Nephron progenitor cell (in vitro differentiated cells): ENCODE measurements at regions not wholly inside any gene's neighbourhood (a gene's known extent, or its start where the extent isn't known, plus 50 kb on each side); places are given as distances from the start of the nearest gene placed in this dataset.

Experiments used
- DNase-seq: peaks from one replicate; pipeline ENCODE4 v3.0.0; 2021
- H3K27ac Mint-ChIP-seq: 2 replicates; pipeline ENCODE4 v1.8.0; 2021; ENCODE audit warnings: mild to moderate bottlenecking, moderate library complexity, mixed read lengths
- H3K27me3 Mint-ChIP-seq: 2 replicates; pipeline ENCODE4 v1.8.0; 2021; ENCODE audit warnings: mild to moderate bottlenecking, low read depth, mixed read lengths; ENCODE audit not compliant: poor library complexity
- H3K36me3 Mint-ChIP-seq: 2 replicates; pipeline ENCODE4 v1.8.0; 2021; ENCODE audit warnings: low read depth, mixed read lengths
- H3K4me1 Mint-ChIP-seq: 2 replicates; pipeline ENCODE4 v1.8.0; 2021; ENCODE audit warnings: mixed read lengths
- H3K4me3 Mint-ChIP-seq: 2 replicates; pipeline ENCODE4 v1.8.0; 2021; ENCODE audit warnings: mild to moderate bottlenecking, moderate library complexity, mixed read lengths
- H3K9me3 Mint-ChIP-seq: 2 replicates; pipeline ENCODE4 v1.8.0; 2021; ENCODE audit warnings: mild to moderate bottlenecking, moderate library complexity, mixed read lengths
- TF ChIP-seq, protein P1 (sequence below): fragments of 200-600 bp; sonication (generic); IDR thresholded peaks from 2 replicates; pipeline ENCODE4 v1.5.0; 2021; ENCODE audit warnings: antibody characterized with exemption

DNA sequence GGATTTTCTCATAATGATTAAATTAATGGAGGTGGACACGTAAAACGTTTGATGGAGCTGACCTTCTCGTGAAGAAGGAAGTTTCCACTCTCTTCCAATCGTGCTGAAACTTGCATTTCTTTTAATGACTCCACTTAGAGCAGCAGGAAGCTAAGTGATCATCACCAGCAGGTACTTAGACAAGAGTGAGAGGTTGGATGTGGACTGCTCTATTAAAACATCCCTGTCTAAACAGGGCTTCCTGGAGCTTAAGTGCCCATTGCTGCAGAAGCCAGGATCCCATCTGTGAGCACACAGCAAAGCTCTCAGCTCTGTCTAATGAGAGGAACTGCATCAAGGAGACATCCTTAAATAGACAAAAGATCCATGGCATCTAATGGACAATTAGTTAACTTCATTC, 1539.5 kb upstream of the CELF4 start:
- Mint-ChIP-seq H3K27me3 (no peaks in the 10 kb centered on the region), H3K4me1 (no peaks in the 10 kb centered on the region), H3K9me3 (no peaks in the 10 kb centered on the region), H3K36me3 (no peaks in the 10 kb centered on the region), H3K27ac (no peak overlapping the region), H3K4me3 (no peak overlapping the region)
- no peak for DNase-seq
- TF ChIP-seq, protein P1, sequence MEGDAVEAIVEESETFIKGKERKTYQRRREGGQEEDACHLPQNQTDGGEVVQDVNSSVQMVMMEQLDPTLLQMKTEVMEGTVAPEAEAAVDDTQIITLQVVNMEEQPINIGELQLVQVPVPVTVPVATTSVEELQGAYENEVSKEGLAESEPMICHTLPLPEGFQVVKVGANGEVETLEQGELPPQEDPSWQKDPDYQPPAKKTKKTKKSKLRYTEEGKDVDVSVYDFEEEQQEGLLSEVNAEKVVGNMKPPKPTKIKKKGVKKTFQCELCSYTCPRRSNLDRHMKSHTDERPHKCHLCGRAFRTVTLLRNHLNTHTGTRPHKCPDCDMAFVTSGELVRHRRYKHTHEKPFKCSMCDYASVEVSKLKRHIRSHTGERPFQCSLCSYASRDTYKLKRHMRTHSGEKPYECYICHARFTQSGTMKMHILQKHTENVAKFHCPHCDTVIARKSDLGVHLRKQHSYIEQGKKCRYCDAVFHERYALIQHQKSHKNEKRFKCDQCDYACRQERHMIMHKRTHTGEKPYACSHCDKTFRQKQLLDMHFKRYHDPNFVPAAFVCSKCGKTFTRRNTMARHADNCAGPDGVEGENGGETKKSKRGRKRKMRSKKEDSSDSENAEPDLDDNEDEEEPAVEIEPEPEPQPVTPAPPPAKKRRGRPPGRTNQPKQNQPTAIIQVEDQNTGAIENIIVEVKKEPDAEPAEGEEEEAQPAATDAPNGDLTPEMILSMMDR, result no peak

DNA sequence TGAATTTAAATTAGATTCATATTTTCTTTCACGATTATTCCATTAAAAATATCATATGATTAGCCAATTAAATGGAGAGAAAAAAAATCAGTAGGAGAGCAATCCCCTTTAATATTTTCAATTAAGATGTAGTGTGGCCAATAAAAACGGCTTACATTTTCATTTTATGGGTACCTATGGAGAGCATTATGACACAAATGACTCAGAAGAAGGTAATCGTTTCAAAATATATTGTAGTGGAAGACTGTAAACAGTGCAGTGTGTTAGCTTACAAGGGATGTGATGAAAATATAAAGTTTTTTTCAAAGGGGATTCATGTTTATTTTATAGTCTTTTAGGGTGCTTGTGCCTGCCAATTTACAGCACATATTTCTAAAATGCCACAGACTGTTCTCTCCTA, 1507.4 kb upstream of the CELF4 start:
- Mint-ChIP-seq H3K4me3 (no peak overlapping the region), H3K27ac (no peak overlapping the region), H3K4me1 (no peaks in the 10 kb centered on the region), H3K36me3 (no peaks in the 10 kb centered on the region), H3K9me3 (no peaks in the 10 kb centered on the region), H3K27me3 (peaks cover 3% of the 10 kb centered on the region)
- DNase-seq, result no peak
- TF ChIP-seq, protein P1, result no peak

DNA sequence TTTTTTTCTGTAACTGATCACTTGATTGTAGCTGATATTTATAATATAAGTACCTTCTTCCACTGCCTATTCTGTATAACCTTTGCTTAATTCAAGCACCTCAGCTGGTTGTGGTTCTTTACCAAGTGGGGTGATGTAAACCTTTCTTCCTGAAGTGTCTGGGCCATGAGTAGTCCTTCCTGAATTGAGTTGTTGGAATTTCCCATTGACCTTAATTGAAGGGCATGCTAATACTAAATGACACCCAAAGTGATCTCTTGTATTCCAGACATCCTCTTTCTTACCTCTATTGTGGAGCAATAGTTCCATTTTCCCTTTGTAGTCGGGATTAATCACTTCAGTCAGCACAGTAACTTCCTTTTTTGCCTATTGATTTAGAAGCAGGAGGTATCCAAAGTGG, 1496.8 kb upstream of the CELF4 start:
- Mint-ChIP-seq H3K27me3 (peaks cover 7% of the 10 kb centered on the region), H3K36me3 (no peaks in the 10 kb centered on the region), H3K4me1 (no peaks in the 10 kb centered on the region), H3K9me3 (no peaks in the 10 kb centered on the region), H3K4me3 (no peak overlapping the region), H3K27ac (no peak overlapping the region)
- TF ChIP-seq, protein P1, result no peak
- DNase-seq, result no peak

DNA sequence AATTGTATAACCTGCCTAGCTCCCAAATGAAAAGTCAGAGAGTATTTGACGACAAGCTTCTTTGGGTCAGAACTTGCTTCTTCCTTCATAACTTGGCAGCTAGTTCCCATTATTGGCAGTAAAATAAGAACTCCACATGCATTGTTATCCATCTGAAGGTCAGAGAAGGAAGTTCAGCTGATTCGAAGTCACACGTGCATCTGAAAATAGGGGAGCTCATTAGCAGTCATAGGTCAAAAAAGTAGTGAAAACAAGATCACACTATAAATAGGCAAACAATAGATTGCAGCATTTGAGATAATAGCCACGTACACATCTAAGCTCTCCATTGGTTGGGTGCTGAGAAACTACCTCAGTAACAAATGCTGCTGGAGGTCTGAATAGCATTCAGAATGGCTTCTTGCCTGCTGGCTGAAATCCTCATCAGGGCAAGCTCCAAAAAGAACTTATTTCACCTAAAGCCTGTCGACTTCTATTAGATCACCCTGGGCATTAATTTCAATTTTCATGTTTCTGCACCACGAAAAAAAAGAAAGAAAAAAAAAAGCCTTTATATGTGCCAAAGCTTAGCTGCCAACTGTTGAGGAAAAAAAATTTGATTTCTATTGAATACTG, 1492.9 kb upstream of the CELF4 start:
- Mint-ChIP-seq H3K36me3 (no peaks in the 10 kb centered on the region), H3K9me3 (no peaks in the 10 kb centered on the region), H3K4me3 (no peak overlapping the region), H3K27ac (no peak overlapping the region), H3K4me1 (no peaks in the 10 kb centered on the region), H3K27me3 (peaks cover 6% of the 10 kb centered on the region)
- TF ChIP-seq, protein P1, result no peak
- no peak for DNase-seq

DNA sequence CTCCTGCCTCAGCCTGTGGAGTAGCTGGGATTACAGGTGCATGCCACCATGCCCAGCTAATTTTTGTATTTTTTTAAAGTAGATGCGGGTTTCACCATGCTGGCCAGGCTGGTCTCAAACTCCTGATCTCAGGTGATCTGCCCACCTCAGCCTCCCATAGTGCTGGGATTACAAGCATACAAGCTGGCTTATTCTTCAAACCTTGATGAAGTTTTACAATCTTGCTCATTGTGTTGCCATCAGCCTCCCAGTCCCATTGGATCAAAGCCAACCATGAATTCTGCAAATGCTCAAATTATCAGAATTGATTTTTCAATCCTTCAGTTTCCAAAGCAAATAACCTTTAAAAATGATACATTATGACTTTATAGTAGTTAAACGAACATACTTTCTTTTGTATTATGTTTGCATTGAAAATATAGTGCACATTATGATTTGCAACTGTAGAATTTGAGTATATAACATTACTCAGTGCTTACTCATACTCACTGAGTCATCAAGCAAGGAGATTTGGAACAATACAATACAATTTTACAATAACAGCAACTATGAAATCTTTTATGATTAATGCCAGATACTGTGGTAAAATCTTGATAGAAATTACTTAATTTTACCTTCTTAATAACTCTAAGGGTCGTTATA, 1491.9 kb upstream of the CELF4 start:
- TF ChIP-seq, protein P1, result no peak
- no peak for DNase-seq
- Mint-ChIP-seq H3K9me3 (no peaks in the 10 kb centered on the region), H3K27me3 (peaks cover 6% of the 10 kb centered on the region), H3K36me3 (no peaks in the 10 kb centered on the region), H3K4me3 (no peak overlapping the region), H3K27ac (no peak overlapping the region), H3K4me1 (no peaks in the 10 kb centered on the region)

DNA sequence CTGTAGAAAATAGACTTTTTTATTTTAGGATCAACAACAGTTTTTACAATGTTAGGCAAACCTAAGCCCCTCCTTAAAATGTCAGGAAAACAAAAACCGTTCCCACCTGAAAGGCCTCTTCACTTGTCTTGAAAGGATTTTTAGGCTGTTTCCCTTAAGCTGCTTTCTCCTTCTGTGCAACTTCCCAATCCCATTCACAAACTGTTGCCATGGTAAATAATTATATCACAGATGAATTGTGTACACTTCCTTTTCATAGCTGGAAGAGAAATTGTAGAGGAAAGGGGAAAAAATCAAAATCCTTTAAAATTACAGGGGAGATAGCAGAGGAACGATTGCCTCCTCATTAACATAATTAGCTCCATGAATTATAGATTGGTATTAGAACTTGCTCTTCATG, 1488.0 kb upstream of the CELF4 start:
- peaks cover 3% of the 10 kb centered on the region for H3K27me3 Mint-ChIP-seq
- H3K4me3 Mint-ChIP-seq, result no peak overlapping the region
- peaks cover under 1% of the 10 kb centered on the region for H3K4me1 Mint-ChIP-seq
- H3K36me3 Mint-ChIP-seq, result no peaks in the 10 kb centered on the region
- DNase-seq, result no peak
- TF ChIP-seq, protein P1, result no peak
- no peak overlapping the region for H3K27ac Mint-ChIP-seq
- H3K9me3 Mint-ChIP-seq, result no peaks in the 10 kb centered on the region
